ENCODE measurements at regions not wholly inside any gene's neighbourhood (a gene's known extent, or its start where the extent isn't known, plus 50 kb on each side); places are given as distances from the start of the nearest gene placed in this dataset.
A peak's percentile ranks its signal among the peaks of the same experiment; 100 is the strongest.

DNA sequence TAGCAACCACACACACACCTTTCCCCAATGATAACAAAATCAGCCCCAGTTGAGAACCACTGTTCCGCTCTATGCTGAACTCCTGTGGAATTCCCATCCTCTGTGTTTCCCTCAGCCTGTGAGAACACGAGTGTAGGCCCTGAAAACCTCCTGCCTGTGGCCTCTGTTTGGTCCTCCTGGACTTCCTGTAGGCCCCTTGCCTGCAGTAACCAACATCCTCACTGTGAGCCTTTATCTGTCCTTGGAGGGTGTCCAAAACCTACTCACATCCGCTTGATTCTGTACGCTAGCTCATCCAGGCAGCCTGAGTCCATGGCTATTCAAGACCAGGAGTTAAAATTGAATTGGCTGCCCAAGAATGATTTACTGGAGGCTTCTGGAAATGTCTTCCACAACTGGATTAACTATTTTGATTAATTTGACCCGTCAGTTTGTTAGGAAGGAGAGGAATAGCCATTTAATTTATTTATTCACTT is 149.8 kb downstream of the AKR1D1 start:
- Histone ChIP-seq H3K9me3 (no peaks in the 10 kb centered on the region; the same call in 1 of the 2 replicates), H3K27me3 (no peaks in the 10 kb centered on the region), H3K36me3 (no peaks in the 10 kb centered on the region), H3K4me3 (ENCODE audit: low read depth, low read length) (no peak overlapping the region), H3K4me1 (peaks cover 13% of the 10 kb centered on the region)
- DNase-seq, result peak; percentile 76
- TF ChIP-seq, protein P1, sequence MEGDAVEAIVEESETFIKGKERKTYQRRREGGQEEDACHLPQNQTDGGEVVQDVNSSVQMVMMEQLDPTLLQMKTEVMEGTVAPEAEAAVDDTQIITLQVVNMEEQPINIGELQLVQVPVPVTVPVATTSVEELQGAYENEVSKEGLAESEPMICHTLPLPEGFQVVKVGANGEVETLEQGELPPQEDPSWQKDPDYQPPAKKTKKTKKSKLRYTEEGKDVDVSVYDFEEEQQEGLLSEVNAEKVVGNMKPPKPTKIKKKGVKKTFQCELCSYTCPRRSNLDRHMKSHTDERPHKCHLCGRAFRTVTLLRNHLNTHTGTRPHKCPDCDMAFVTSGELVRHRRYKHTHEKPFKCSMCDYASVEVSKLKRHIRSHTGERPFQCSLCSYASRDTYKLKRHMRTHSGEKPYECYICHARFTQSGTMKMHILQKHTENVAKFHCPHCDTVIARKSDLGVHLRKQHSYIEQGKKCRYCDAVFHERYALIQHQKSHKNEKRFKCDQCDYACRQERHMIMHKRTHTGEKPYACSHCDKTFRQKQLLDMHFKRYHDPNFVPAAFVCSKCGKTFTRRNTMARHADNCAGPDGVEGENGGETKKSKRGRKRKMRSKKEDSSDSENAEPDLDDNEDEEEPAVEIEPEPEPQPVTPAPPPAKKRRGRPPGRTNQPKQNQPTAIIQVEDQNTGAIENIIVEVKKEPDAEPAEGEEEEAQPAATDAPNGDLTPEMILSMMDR (IDR thresholded peaks at IDR 0.05; ENCODE audit: low read depth, low read length), result no peak

DNA sequence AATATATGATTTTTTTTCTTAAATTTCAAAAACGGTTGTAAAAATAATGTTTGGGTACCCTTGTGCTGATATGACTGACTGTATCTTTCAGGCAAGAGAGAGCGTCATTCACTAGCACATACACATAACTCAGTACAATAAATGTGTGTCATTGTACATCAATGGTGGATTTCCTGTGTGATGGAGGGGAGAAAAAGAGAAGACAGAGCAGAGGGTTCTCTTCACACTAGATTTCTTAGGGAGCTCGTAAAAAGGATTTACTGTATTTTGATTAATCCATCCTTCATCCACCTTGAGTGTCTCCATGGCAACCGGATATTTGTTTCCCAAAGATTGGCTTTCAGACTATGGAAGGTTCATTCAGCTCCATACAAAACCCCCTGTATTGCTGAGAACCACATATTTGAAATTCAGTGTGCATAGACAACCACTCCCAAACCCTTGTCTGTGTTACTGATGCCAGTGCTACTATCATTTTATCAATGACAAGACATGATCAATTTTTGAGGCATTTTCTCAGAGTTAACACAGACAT is 150.6 kb downstream of the AKR1D1 start:
- no peak overlapping the region for H3K4me3 ChIP-seq (ENCODE audit: low read depth, low read length)
- no peaks in the 10 kb centered on the region for H3K27me3 ChIP-seq
- H3K36me3 ChIP-seq, result no peaks in the 10 kb centered on the region
- H3K4me1 ChIP-seq, result peaks cover 13% of the 10 kb centered on the region
- H3K9me3 ChIP-seq, result no peaks in the 10 kb centered on the region
- no peak for DNase-seq
- TF ChIP-seq, protein P1 (IDR thresholded peaks at IDR 0.05; ENCODE audit: low read depth, low read length), result no peak

DNA sequence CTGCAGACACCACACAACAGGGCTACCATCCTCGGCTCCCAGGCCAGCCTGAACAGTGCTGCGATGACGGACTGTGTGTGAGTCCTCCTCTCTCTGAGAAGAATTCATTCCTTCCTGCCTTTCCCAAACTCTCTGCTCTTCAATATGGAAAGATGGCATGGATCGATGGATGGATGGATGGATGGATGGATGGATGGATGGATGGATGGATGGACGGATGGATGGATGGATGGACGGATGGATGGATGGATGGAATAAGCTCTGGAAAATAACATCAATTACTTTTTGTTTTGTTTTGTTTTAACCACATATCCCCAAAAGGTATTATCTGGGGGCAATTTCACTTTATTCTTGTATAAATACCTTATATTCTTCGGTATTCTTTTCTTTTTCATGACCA is 151.9 kb downstream of the AKR1D1 start:
- no peak for DNase-seq
- Histone ChIP-seq H3K4me3 (ENCODE audit: low read depth, low read length) (no peak overlapping the region), H3K36me3 (no peaks in the 10 kb centered on the region), H3K9me3 (no peaks in the 10 kb centered on the region), H3K27me3 (no peaks in the 10 kb centered on the region), H3K4me1 (peaks cover 13% of the 10 kb centered on the region)
- TF ChIP-seq, protein P1 (IDR thresholded peaks at IDR 0.05; ENCODE audit: low read depth, low read length), result no peak

DNA sequence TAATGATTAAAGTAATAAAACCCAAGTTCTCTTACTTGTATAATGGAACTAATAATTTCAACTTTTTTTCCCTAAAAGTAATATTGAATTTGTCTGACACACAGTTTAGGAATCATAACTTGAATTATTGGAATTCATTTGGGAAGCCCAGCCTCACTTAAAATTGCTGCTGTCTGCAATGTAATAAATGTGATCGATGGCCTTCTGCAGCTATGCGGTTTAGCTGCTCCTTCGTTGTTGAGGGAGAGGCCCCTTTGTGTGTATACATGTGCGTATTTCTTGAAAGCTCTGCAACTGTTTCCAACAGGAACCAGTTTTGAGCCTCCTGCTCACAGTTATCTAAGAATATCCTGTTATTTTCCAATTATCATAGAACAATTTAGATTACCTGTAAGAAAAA is 152.5 kb downstream of the AKR1D1 start:
- Histone ChIP-seq H3K36me3 (no peaks in the 10 kb centered on the region), H3K27me3 (no peaks in the 10 kb centered on the region), H3K4me1 (peaks cover 9% of the 10 kb centered on the region), H3K4me3 (ENCODE audit: low read depth, low read length) (no peak overlapping the region), H3K9me3 (no peaks in the 10 kb centered on the region)
- TF ChIP-seq, protein P1 (IDR thresholded peaks at IDR 0.05; ENCODE audit: low read depth, low read length), result no peak
- no peak for DNase-seq

DNA sequence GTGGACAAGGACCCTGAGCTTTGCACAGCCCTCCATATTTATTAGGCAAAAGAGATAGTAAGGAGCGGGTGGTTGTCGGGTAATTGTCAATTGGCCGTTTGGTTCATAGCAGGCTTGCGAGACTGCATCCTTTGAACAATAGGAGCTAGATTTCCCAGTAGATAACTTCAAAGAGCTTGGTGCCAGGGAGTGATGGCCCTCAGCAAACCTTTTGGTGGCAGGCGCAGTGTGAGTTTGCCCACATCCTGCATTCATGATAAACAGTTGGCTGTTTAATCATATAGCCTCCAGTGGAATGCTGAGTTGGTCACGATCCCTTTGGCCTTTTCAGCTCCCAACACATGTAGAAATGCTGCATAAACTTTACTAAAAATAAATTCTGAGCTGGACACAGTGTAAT is 156.9 kb downstream of the AKR1D1 start:
- Histone ChIP-seq H3K4me1 (no peaks in the 10 kb centered on the region), H3K36me3 (no peaks in the 10 kb centered on the region), H3K27me3 (no peaks in the 10 kb centered on the region), H3K4me3 (ENCODE audit: low read depth, low read length) (no peak overlapping the region), H3K9me3 (no peaks in the 10 kb centered on the region)
- no peak for DNase-seq
- TF ChIP-seq, protein P1 (IDR thresholded peaks at IDR 0.05; ENCODE audit: low read depth, low read length), result no peak

DNA sequence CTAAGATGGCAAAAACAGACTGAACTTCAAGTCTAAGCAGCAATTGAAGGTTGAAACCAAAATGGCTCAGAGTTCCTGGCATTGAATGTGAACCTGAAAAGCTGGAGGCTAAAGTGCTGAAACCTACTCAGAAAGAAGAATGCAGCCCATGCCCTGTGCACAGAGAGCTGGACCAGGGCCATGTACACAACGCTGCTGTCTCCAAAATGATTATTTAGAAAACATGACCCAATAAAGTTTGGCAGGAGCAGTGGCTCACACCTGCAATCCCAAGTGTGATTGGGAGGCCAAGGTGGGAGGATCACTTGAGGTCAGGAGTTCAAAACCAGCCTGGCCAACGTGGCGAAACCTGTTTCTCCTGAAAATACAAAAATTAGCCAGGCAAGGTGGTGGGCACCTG is 158.9 kb downstream of the AKR1D1 start:
- H3K9me3 ChIP-seq, result peaks cover 4% of the 10 kb centered on the region; the same call in 1 of the 2 replicates
- no peaks in the 10 kb centered on the region for H3K36me3 ChIP-seq
- DNase-seq, result no peak
- no peaks in the 10 kb centered on the region for H3K4me1 ChIP-seq
- no peaks in the 10 kb centered on the region for H3K27me3 ChIP-seq
- TF ChIP-seq, protein P1 (IDR thresholded peaks at IDR 0.05; ENCODE audit: low read depth, low read length), result no peak
- no peak overlapping the region for H3K4me3 ChIP-seq (ENCODE audit: low read depth, low read length)
